NB4 (cell line): ENCODE measurements at regions not wholly inside any gene's neighbourhood (a gene's known extent, or its start where the extent isn't known, plus 50 kb on each side); places are given as distances from the start of the nearest gene placed in this dataset.

Experiments
- DNase-seq: peaks from one replicate; pipeline ENCODE4 v3.0.0; 2010; ENCODE audit warnings: low read depth
- H3K4me3 ChIP-seq: one replicate; pipeline ENCODE4 v1.5.1; 2011; ENCODE audit warnings: mild to moderate bottlenecking, low read depth, low read length, moderate library complexity
- MYC ChIP-seq: IDR thresholded peaks from 2 replicates; pipeline ENCODE4 v1.6.1; 2011; ENCODE audit warnings: low read depth, low read length
- POLR2A ChIP-seq: IDR thresholded peaks from 2 replicates; pipeline ENCODE4 v1.6.1; 2011; ENCODE audit warnings: mild to moderate bottlenecking; ENCODE audit not compliant: insufficient read length; ENCODE audit errors: extremely low read depth
- TF ChIP-seq, protein P1 (sequence below): IDR thresholded peaks from 2 replicates; pipeline ENCODE4 v1.6.1; 2011; ENCODE audit warnings: low read depth, low read length
- TF ChIP-seq, protein P2 (sequence below): IDR thresholded peaks from one replicate; pipeline ENCODE4 v1.5.1; 2012; ENCODE audit warnings: low read depth, low read length

DNA sequence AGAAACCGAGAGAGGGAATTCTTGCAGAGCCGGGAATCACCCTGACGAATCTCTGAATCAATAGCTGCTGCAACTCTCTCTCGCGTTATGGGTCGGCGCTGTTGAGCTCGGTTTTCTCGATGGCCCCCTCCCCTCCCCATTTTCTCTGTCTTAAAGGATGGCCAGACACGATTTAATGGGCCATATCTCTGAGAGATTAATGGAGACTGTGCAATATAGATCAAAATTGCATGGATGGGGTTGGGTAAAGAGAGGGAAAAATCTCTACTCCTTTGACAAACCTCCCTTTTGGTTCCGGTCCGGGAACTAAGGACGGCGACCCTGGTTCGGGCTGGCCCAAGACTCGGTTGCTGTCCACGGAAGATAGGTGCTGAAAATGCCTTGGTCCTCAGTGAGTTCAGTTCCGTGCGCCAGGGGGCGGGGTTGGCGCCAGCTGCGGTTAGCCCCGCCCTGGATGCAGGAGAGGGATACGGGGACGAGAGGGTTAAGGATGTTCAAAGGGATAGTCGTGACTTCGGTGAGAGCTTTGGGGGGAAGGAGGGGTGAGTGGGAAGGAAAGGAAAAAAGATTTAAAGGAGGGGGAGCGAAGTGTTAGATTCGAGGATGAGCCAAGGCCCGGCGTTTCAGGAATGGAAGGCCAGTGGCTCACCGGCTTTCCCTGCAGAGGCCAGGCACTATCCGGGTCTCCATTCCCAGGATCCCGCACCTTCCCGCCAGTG, 103.6 kb upstream of the HSD17B12 start:
- TF ChIP-seq, protein P1, sequence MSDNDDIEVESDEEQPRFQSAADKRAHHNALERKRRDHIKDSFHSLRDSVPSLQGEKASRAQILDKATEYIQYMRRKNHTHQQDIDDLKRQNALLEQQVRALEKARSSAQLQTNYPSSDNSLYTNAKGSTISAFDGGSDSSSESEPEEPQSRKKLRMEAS: no peak
- TF ChIP-seq, protein P2, sequence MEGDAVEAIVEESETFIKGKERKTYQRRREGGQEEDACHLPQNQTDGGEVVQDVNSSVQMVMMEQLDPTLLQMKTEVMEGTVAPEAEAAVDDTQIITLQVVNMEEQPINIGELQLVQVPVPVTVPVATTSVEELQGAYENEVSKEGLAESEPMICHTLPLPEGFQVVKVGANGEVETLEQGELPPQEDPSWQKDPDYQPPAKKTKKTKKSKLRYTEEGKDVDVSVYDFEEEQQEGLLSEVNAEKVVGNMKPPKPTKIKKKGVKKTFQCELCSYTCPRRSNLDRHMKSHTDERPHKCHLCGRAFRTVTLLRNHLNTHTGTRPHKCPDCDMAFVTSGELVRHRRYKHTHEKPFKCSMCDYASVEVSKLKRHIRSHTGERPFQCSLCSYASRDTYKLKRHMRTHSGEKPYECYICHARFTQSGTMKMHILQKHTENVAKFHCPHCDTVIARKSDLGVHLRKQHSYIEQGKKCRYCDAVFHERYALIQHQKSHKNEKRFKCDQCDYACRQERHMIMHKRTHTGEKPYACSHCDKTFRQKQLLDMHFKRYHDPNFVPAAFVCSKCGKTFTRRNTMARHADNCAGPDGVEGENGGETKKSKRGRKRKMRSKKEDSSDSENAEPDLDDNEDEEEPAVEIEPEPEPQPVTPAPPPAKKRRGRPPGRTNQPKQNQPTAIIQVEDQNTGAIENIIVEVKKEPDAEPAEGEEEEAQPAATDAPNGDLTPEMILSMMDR: peak; percentile 20
- H3K4me3 ChIP-seq: no peak overlapping the region
- peak; percentile 41 for DNase-seq

DNA sequence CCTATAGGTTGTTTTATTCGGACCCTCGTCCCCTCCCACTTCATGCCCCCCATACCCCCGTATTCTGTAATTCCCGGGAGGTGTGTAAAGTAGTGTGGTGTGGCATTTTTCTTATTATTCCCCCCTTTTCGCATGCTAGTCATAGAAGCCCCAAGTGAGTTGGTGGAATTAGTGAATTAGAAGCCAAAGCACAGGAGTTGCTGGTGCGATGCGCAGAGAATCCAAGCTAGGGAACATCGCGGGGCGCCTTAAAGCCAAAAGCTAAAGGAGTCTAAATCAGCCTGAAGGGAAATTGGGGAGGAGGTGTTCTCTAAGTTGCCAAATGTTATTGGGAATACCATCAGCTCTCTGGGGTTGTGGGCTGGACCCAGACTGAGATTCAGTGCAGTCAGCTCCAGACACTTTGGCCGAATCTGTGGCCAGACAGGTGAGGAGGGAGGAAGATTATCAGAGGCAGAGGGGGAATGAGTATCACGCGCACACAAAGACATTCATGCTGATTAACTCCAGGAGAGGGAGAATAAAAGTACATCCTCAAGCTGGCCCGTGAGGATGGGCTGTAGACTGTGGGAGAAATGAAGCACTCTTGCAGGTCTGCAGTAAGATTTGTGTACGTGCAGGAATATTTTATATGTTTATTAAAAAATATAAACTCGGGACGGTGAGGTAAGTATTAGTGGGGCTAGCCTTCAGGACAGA, 102.8 kb upstream of the HSD17B12 start:
- TF ChIP-seq, protein P2: no peak
- TF ChIP-seq MYC (no peak), POLR2A (no peak)
- TF ChIP-seq, protein P1: no peak
- no peak overlapping the region for H3K4me3 ChIP-seq
- DNase-seq: no peak

DNA sequence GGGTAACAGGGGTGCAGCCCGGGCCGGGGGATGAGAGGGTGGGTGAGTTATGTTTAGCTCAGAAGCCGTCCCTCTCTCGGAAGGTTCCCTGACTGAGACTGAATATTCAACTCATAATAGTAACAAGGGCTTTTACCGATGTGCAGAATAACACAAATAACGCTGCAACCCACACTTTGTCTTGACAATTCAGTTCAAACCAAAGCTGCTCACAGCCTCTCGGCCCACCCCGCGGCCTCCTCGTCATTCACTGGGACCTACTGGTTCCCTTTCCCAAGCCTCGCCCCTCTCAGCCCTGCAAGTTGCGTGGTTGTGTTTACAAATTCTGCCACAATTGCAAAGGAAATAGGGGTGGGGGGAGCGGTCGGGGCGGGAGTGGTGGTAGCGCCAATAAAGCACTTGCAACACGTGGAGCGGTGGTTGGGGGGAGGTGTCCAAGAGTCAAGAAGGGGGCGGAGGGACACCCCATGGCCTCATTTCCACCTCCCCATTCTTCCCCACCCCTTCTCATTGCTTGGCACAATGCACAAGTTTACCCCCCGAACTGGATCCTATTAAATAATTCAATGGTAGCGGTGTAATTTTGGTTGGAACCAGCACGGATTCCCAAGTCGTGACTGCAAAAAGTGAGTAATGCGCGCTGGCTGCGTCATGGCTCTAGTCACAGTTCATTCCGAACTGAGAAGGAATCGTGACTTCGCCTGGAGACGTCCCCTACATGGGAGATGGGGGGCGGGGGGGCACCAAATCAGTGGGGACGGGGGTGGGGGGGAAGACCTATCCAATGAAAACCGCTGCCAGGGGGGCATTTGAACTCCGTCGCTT, 102.0 kb upstream of the HSD17B12 start:
- TF ChIP-seq POLR2A (no peak), MYC (no peak)
- TF ChIP-seq, protein P1: no peak
- TF ChIP-seq, protein P2: no peak
- peak; percentile 23 for DNase-seq
- no peak overlapping the region for H3K4me3 ChIP-seq

DNA sequence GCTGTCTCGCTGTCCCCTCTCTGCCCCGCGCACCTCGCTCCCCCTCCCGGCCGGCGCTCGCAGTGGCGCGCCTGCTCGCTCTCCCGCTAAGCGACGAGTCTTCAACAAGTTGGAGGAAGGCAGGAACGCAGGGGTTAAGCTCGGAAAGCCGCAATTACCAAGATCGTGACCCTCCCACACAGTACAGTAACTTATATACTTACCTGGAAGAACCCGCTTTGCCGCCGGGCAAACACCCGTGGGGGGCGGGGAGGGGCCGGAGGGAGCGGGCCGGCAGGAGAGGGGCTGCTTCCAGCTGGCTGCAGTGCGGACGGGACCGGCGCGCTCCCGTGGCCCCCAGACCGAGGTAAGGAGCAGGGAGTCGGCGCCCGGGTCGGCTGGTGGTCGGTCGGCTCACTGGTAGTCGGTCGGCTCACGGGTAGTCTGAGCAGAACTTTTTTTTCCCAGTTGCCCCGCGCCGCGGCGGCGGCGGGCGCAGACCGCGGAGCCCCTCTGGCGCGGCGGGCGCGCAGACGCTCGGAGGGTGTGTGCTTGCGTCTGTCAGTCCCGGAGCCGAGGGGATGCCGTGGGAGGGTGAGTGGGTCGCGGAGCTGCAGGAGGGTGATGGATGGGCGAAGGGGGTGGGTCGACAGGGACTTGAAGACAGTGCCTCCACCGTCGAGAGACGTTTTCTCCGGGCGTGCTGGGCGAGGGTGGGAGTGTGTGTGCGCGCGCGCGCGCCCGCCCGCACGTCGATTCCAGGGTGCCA, 101.2 kb upstream of the HSD17B12 start:
- TF ChIP-seq, protein P2: peak; percentile 27
- TF ChIP-seq POLR2A (no peak), MYC (no peak)
- TF ChIP-seq, protein P1: no peak
- peak overlapping the region; percentile 16 for H3K4me3 ChIP-seq
- DNase-seq: peak; percentile 70

DNA sequence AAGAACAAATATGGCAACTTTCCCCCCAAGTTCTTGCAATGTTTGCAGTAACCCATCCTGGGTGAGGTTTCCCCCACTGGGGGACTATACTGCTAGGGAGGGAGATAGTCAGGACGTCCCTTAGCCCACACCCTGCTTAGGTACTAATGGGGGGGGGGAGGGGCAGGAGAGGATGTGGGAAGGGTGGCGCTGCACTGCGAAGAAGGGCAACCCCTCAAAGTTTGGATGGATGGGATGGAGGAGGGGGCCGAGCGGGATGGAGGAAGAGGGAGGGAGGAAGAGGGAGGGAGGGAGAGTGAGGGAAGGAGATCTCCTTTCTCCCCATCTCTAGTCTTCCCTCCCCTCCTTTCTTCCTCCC, 100.6 kb upstream of the HSD17B12 start:
- TF ChIP-seq MYC: no peak
- TF ChIP-seq, protein P1: no peak
- TF ChIP-seq, protein P2: no peak
- no peak for TF ChIP-seq POLR2A
- no peak for DNase-seq
- no peak overlapping the region for H3K4me3 ChIP-seq
